SK-N-SH (cell line): ENCODE measurements at regions not wholly inside any gene's neighbourhood (a gene's known extent, or its start where the extent isn't known, plus 50 kb on each side); places are given as distances from the start of the nearest gene placed in this dataset.

ENCODE experiments used
- CTCF ChIA-PET: fragments of 300-600, 350-600 bp; formaldehyde crosslinking; extraction: SDS; loops from one replicate; lab custom pipeline; 2021; lab: Yijun Ruan, JAX
- POLR2A ChIA-PET: fragments of 350-600 bp; sonication (Branson Sonifier 250); formaldehyde crosslinking; extraction: SDS; loops from one replicate; lab custom pipeline; 2020; ENCODE audit warnings: antibody characterized with exemption, inconsistent platforms; lab: Yijun Ruan, JAX
- DNase-seq: peaks from one replicate; pipeline ENCODE4 v3.0.0; 2012
- H2AFZ ChIP-seq: fragments of 200-600 bp; sonication (generic); 2 replicates; pipeline ENCODE4 v1.8.1; 2016; ENCODE audit warnings: antibody characterized with exemption, mild to moderate bottlenecking, low read depth
- H3F3A ChIP-seq: fragments of 200-600 bp; sonication (generic); replicated peaks from 2 replicates; pipeline ENCODE3; 2016; ENCODE audit warnings: antibody characterized with exemption, mild to moderate bottlenecking; ENCODE audit not compliant: insufficient read depth
- H3K27ac ChIP-seq, 2 experiments: fragments of 200-500 bp in 1 of 2; fragments of 200-600 bp in 1 of 2; sonication (Bioruptor generic) in 1 of 2; sonication (generic), shearing (Covaris generic) in 1 of 2; 2 replicates each; pipeline versions ENCODE4 v1.5.1 to v1.6.1; 2014 to 2016; ENCODE audit warnings: low read depth in 2 of 2, inconsistent platforms in 1 of 2, low read length in 1 of 2, mild to moderate bottlenecking in 1 of 2, mixed read lengths in 1 of 2
- H3K27me3 ChIP-seq: fragments of 200-600 bp; sonication (generic), shearing (Covaris generic); 2 replicates; pipeline ENCODE4 v1.6.1; 2016; ENCODE audit warnings: mixed run types; ENCODE audit not compliant: insufficient read depth
- H3K36me3 ChIP-seq, 2 experiments: fragments of 200-500 bp in 1 of 2; fragments of 200-600 bp in 1 of 2; sonication (Bioruptor generic) in 1 of 2; sonication (generic) in 1 of 2; replicated peaks in 1 of 2; 2 replicates each; pipeline versions ENCODE3 to v1.5.1; 2014 to 2016; ENCODE audit warnings: low read length in 1 of 2, mild to moderate bottlenecking in 1 of 2; ENCODE audit not compliant: insufficient read depth in 2 of 2, control insufficient read depth in 1 of 2
- H3K4me1 ChIP-seq, 2 experiments: fragments of 200-500 bp in 1 of 2; fragments of 200-600 bp in 1 of 2; sonication (Bioruptor generic) in 1 of 2; sonication (generic), shearing (Covaris generic) in 1 of 2; 2 replicates each; pipeline versions ENCODE4 v1.5.1 to v1.6.1; 2014 to 2016; ENCODE audit warnings: low read depth in 1 of 2, low read length in 1 of 2, mixed run types in 1 of 2; ENCODE audit not compliant: insufficient read depth in 2 of 2, control insufficient read depth in 1 of 2
- H3K4me2 ChIP-seq: fragments of 200-600 bp; sonication (generic), shearing (Covaris generic); 2 replicates; pipeline ENCODE4 v1.6.1; 2017; ENCODE audit warnings: mixed run types
- H3K4me3 ChIP-seq, 2 experiments: fragments of 200-500 bp in 1 of 2; fragments of 200-600 bp in 1 of 2; sonication (Bioruptor generic) in 1 of 2; sonication (generic), shearing (Covaris generic) in 1 of 2; 2 replicates each; pipeline versions ENCODE4 v1.5.1 to v1.8.1; 2014 to 2016; ENCODE audit warnings: low read depth in 2 of 2, inconsistent platforms in 1 of 2, low read length in 1 of 2, mild to moderate bottlenecking in 1 of 2, mixed read lengths in 1 of 2, moderate library complexity in 1 of 2
- H3K79me2 ChIP-seq: fragments of 200-600 bp; sonication (generic); 2 replicates; pipeline ENCODE4 v1.8.1; 2017; ENCODE audit warnings: mild to moderate bottlenecking; ENCODE audit not compliant: insufficient read depth
- H3K9ac ChIP-seq: fragments of 200-600 bp; sonication (generic); 2 replicates; pipeline ENCODE4 v1.6.1; 2017; ENCODE audit warnings: mixed run types
- H3K9me2 ChIP-seq: fragments of 200-600 bp; sonication (generic); 2 replicates; pipeline ENCODE4 v1.6.1; 2017; ENCODE audit warnings: mixed run types
- H3K9me3 ChIP-seq: fragments of 200-600 bp; sonication (generic); 2 replicates; pipeline ENCODE4 v1.6.1; 2017; ENCODE audit warnings: mixed run types, mild to moderate bottlenecking, moderate library complexity
- H4K20me1 ChIP-seq: fragments of 200-600 bp; sonication (generic); 2 replicates; pipeline ENCODE4 v1.6.1; 2017; ENCODE audit warnings: mild to moderate bottlenecking, mixed run types; ENCODE audit not compliant: insufficient read depth
- CHD2 ChIP-seq: fragments of 150-350 bp; IDR thresholded peaks from 2 replicates; pipeline ENCODE4 v1.6.1; 2018; ENCODE audit warnings: low read length; ENCODE audit not compliant: partially characterized antibody
- ELF1 ChIP-seq: IDR thresholded peaks from 2 replicates; pipeline ENCODE4 v1.4.0; 2012
- EZH2phosphoT487 ChIP-seq: fragments of 200-600 bp; sonication (generic); IDR thresholded peaks from 2 replicates; pipeline ENCODE4 v1.6.1; 2017; ENCODE audit warnings: low read depth, mixed run types, mild to moderate bottlenecking, antibody characterized with exemption, moderate library complexity, borderline replicate concordance
- FOSL2 ChIP-seq: IDR thresholded peaks from 2 replicates; pipeline ENCODE4 v1.4.0; 2012; ENCODE audit warnings: low read depth, mild to moderate bottlenecking, moderate library complexity, borderline replicate concordance
- GABPA ChIP-seq: IDR thresholded peaks from 2 replicates; pipeline ENCODE4 v1.4.0; 2012; ENCODE audit warnings: low read depth, mild to moderate bottlenecking
- GATA2 ChIP-seq: sonication (generic); formaldehyde crosslinking; IDR thresholded peaks from 2 replicates; pipeline ENCODE4 v1.5.0; 2020; ENCODE audit warnings: mild to moderate bottlenecking, missing genetic modification reagents
- IRF3 ChIP-seq: fragments of 150-350 bp; IDR thresholded peaks from 2 replicates; pipeline ENCODE4 v1.6.1; 2016; ENCODE audit warnings: mild to moderate bottlenecking, low read depth, low read length
- MAX ChIP-seq: IDR thresholded peaks from 2 replicates; pipeline ENCODE4 v1.4.0; 2012; ENCODE audit warnings: low read depth
- MEF2A ChIP-seq: IDR thresholded peaks from 2 replicates; pipeline ENCODE4 v1.4.0; 2012; ENCODE audit warnings: low read depth, borderline replicate concordance
- MXI1 ChIP-seq: IDR thresholded peaks from 2 replicates; pipeline ENCODE4 v1.6.1; 2012; ENCODE audit warnings: mild to moderate bottlenecking, low read depth, low read length, improper control_type of control experiment
- NFIC ChIP-seq: IDR thresholded peaks from 2 replicates; pipeline ENCODE4 v1.4.0; 2012; ENCODE audit warnings: borderline replicate concordance
- NRF1 ChIP-seq: IDR thresholded peaks from 2 replicates; pipeline ENCODE4 v1.6.1; 2012; ENCODE audit warnings: low read depth, mild to moderate bottlenecking, low read length
- PBX3 ChIP-seq: IDR thresholded peaks from 2 replicates; pipeline ENCODE4; 2012
- RAD21 ChIP-seq: IDR thresholded peaks from 2 replicates; pipeline ENCODE4 v1.6.1; 2012; ENCODE audit warnings: mild to moderate bottlenecking, low read length
- RFX5 ChIP-seq: IDR thresholded peaks from 2 replicates; pipeline ENCODE4 v1.6.1; 2012; ENCODE audit warnings: mild to moderate bottlenecking, improper control_type of control experiment, low read length
- SIN3A ChIP-seq: IDR thresholded peaks from 2 replicates; pipeline ENCODE4 v1.6.1; 2012; ENCODE audit warnings: low read depth, mild to moderate bottlenecking, low read length, moderate library complexity, borderline replicate concordance
- SMC3 ChIP-seq: IDR thresholded peaks from 2 replicates; pipeline ENCODE4 v1.6.1; 2012; ENCODE audit warnings: low read depth, low read length, improper control_type of control experiment
- TAF1 ChIP-seq: IDR thresholded peaks from 2 replicates; pipeline ENCODE4 v1.6.1; 2012; ENCODE audit warnings: low read depth, mild to moderate bottlenecking, low read length, moderate library complexity, borderline replicate concordance
- USF1 ChIP-seq: IDR thresholded peaks from 2 replicates; pipeline ENCODE4 v1.4.0; 2012; ENCODE audit warnings: low read depth, borderline replicate concordance
- YY1 ChIP-seq: IDR thresholded peaks from 2 replicates; pipeline ENCODE4 v1.4.0; 2012; ENCODE audit warnings: low read depth, mild to moderate bottlenecking
- WGBS: methylation state at CpG from one replicate; pipeline ENCODE4 v1.1.6; 2017; ENCODE audit warnings: low lambda C conversion rate; 5-methylcytosine and 5-hydroxymethylcytosine counted together

- no peaks in the 10 kb centered on the region for H3K9me3 ChIP-seq
- TF ChIP-seq CHD2 = no peak
- no peak for TF ChIP-seq IRF3
- no peak for TF ChIP-seq NFIC
- TF ChIP-seq MEF2A = no peak
- TF ChIP-seq GATA2 = no peak
- TF ChIP-seq SMC3 = no peak
- no peak for TF ChIP-seq FOSL2
- TF ChIP-seq MAX = no peak
- TF ChIP-seq ELF1 = no peak
- TF ChIP-seq NRF1 = no peak
- TF ChIP-seq EZH2phosphoT487 = no peak
- TF ChIP-seq MXI1 = no peak
- no peak for TF ChIP-seq TAF1
- no peak for TF ChIP-seq RAD21
- no peak for TF ChIP-seq PBX3
- no peak for TF ChIP-seq SIN3A
- TF ChIP-seq YY1 = no peak
- no peak for TF ChIP-seq RFX5
- TF ChIP-seq USF1 = no peak
- no peak for TF ChIP-seq GABPA
- no peak overlapping the region for H3K4me3 ChIP-seq
- no peak overlapping the region for H2AFZ ChIP-seq
- 47% methylated on average over 5 of the region's 5 CpGs for WGBS
- H3K4me1 ChIP-seq = peaks cover 0 to 8% of the 10 kb centered on the region in 2 experiments; a peak in 1 of 4 replicates
- no peaks in the 10 kb centered on the region for H3K79me2 ChIP-seq
- no peak overlapping the region for H3K9ac ChIP-seq
- H3F3A ChIP-seq = no peaks in the 10 kb centered on the region
- H3K9me2 ChIP-seq = no peaks in the 10 kb centered on the region
- no peak overlapping the region for H3K27ac ChIP-seq
- H3K27me3 ChIP-seq = no peaks in the 10 kb centered on the region
- H3K4me2 ChIP-seq = no peak overlapping the region
- ChIA-PET CTCF (interaction anchor here (0.5 kb wide), 1 partner anchor 1874 kb away, joined by 3 read pairs; no protein-coding TSS in a partner anchor), POLR2A (no interaction called here)
- no peaks in the 10 kb centered on the region for H4K20me1 ChIP-seq
- DNase-seq = no peak
- no peaks in the 10 kb centered on the region for H3K36me3 ChIP-seq
Observed at GRCh38 chr16:79847569-79847968, 247.0 kb upstream of the MAF start.
